OCI-LY7 (cell line): ENCODE measurements at regions not wholly inside any gene's neighbourhood (a gene's known extent, or its start where the extent isn't known, plus 50 kb on each side); places are given as distances from the start of the nearest gene placed in this dataset.

ENCODE experiments used
- BruUV-seq: library from RNA; stranded (reverse); fragments of 400-500 nt; replicated peaks from 2 replicates; lab custom pipeline; 2021; lab: Mats Ljungman, UMichigan
- CTCF ChIA-PET: fragments of 300-600 bp; sonication (Branson Sonifier 250); formaldehyde crosslinking; loops from one replicate; lab custom pipeline; 2022; ENCODE audit warnings: antibody characterized with exemption; ENCODE audit not compliant: unreplicated experiment; lab: Charles Lee
- POLR2A ChIA-PET: fragments of 300-600 bp; sonication (Branson Sonifier 250); formaldehyde crosslinking; loops from one replicate; lab custom pipeline; 2022; ENCODE audit warnings: antibody characterized with exemption; lab: Charles Lee
- DNase-seq: peaks from one replicate; pipeline ENCODE4 v3.0.0-alpha.2; 2015; ENCODE audit warnings: low spot score
- H2AFZ ChIP-seq: fragments of 200-600 bp; sonication (generic), shearing (Covaris generic); 2 replicates; pipeline ENCODE4 v1.6.1; 2014; ENCODE audit warnings: mild to moderate bottlenecking, antibody characterized with exemption, low read length, moderate library complexity
- H3K27ac ChIP-seq: fragments of 200-600 bp; sonication (generic); 2 replicates; pipeline ENCODE4 v1.5.1; 2014; ENCODE audit warnings: mixed run types, low read depth, mild to moderate bottlenecking, moderate library complexity, low read length, inconsistent platforms; ENCODE audit not compliant: poor library complexity, severe bottlenecking
- H3K36me3 ChIP-seq: fragments of 200-600 bp; sonication (generic); 2 replicates; pipeline ENCODE4 v1.6.1; 2014; ENCODE audit warnings: mild to moderate bottlenecking, antibody characterized with exemption, low read length, moderate library complexity, mixed read lengths; ENCODE audit not compliant: insufficient read depth
- H3K4me1 ChIP-seq: fragments of 200-600 bp; sonication (generic); 2 replicates; pipeline ENCODE4 v1.5.1; 2014; ENCODE audit warnings: mild to moderate bottlenecking, low read length; ENCODE audit not compliant: insufficient read depth, poor library complexity, severe bottlenecking
- H3K4me2 ChIP-seq: fragments of 200-600 bp; sonication (generic); 2 replicates; pipeline ENCODE4 v1.6.1; 2014; ENCODE audit warnings: mild to moderate bottlenecking, low read length
- H3K4me3 ChIP-seq: fragments of 200-600 bp; sonication (generic); 2 replicates; pipeline ENCODE4 v1.5.1; 2014; ENCODE audit warnings: mild to moderate bottlenecking, low read depth, low read length; ENCODE audit not compliant: poor library complexity, severe bottlenecking
- H3K79me2 ChIP-seq: fragments of 200-600 bp; sonication (generic); 2 replicates; pipeline ENCODE4 v1.6.1; 2016; ENCODE audit warnings: low read depth, mild to moderate bottlenecking, low read length, moderate library complexity, mixed read lengths; ENCODE audit not compliant: insufficient read depth
- H3K9me2 ChIP-seq: fragments of 200-600 bp; sonication (generic); 2 replicates; pipeline ENCODE4 v1.6.1; 2016; ENCODE audit warnings: mild to moderate bottlenecking, low read length, mixed read lengths; ENCODE audit not compliant: insufficient read depth
- H3K9me3 ChIP-seq: fragments of 200-600 bp; sonication (generic); 2 replicates; pipeline ENCODE4 v1.6.1; 2014; ENCODE audit warnings: mild to moderate bottlenecking, mixed run types, low read length, mixed read lengths
- H4K20me1 ChIP-seq: fragments of 200-600 bp; sonication (generic); 2 replicates; pipeline ENCODE4 v1.6.1; 2014; ENCODE audit warnings: mild to moderate bottlenecking, antibody characterized with exemption, low read length, moderate library complexity, mixed read lengths; ENCODE audit not compliant: insufficient read depth
- EZH2phosphoT487 ChIP-seq: fragments of 200-600 bp; sonication (generic); IDR thresholded peaks from 2 replicates; pipeline ENCODE4 v1.6.1; 2018; ENCODE audit warnings: low read depth, borderline replicate concordance, mild to moderate bottlenecking, mixed run types, antibody characterized with exemption, low read length, moderate library complexity, mixed read lengths
- intact Hi-C: fragments of 100-400 bp; cut with micrococcal nuclease; formaldehyde crosslinking; loops from one replicate; pipeline ENCODE4 v1.10.0; 2022; ENCODE audit not compliant: unreplicated experiment
- TF ChIP-seq, protein P1 (sequence below): fragments of 200-600 bp; sonication (generic); conservative IDR thresholded peaks from 2 replicates; pipeline ENCODE4 v1.5.1; 2014; ENCODE audit warnings: mild to moderate bottlenecking, antibody characterized with exemption, low read length, moderate library complexity, mixed read lengths

DNA sequence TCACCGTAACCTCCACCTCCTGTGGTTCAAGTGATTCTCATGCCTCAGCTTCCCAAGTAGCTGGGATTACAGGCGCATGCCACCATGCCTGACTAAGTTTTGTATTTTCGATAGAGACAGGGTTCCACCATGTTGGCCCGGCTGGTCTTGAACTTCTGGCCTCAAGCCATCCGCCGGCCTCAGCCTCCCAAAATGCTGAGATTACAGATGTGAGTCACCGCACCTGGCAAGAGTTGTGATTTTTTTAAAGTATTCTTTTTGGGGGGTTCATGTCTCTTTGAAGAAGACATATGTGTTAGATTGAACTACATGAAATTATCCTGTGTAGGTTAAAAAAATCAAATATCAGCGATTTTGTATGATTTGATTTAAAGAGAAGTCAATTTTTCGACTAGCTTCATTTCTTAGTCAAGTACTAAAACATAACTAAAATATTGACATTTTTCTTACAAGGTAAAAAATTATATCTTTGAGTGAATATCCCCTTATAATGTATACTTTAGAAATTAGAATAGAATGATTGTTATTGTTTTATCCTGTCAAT lies 60.3 kb upstream of the ANTXR2 start:
- no peaks in the 10 kb centered on the region for H3K36me3 ChIP-seq
- ChIA-PET CTCF (no interaction called here), POLR2A (no interaction called here)
- TF ChIP-seq, protein P1, sequence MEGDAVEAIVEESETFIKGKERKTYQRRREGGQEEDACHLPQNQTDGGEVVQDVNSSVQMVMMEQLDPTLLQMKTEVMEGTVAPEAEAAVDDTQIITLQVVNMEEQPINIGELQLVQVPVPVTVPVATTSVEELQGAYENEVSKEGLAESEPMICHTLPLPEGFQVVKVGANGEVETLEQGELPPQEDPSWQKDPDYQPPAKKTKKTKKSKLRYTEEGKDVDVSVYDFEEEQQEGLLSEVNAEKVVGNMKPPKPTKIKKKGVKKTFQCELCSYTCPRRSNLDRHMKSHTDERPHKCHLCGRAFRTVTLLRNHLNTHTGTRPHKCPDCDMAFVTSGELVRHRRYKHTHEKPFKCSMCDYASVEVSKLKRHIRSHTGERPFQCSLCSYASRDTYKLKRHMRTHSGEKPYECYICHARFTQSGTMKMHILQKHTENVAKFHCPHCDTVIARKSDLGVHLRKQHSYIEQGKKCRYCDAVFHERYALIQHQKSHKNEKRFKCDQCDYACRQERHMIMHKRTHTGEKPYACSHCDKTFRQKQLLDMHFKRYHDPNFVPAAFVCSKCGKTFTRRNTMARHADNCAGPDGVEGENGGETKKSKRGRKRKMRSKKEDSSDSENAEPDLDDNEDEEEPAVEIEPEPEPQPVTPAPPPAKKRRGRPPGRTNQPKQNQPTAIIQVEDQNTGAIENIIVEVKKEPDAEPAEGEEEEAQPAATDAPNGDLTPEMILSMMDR, result no peak
- TF ChIP-seq EZH2phosphoT487, result no peak
- no peak for DNase-seq
- H3K9me2 ChIP-seq, result no peaks in the 10 kb centered on the region
- no peaks in the 10 kb centered on the region for H3K79me2 ChIP-seq
- no peak overlapping the region for H3K4me3 ChIP-seq
- no peak overlapping the region for H2AFZ ChIP-seq
- H3K9me3 ChIP-seq, result no peaks in the 10 kb centered on the region
- no TSS peak for BruUV-seq
- H3K4me2 ChIP-seq, result no peak overlapping the region
- no peak overlapping the region for H3K27ac ChIP-seq
- H4K20me1 ChIP-seq, result no peaks in the 10 kb centered on the region
- intact Hi-C loops, result no loop called here
- no peaks in the 10 kb centered on the region for H3K4me1 ChIP-seq

DNA sequence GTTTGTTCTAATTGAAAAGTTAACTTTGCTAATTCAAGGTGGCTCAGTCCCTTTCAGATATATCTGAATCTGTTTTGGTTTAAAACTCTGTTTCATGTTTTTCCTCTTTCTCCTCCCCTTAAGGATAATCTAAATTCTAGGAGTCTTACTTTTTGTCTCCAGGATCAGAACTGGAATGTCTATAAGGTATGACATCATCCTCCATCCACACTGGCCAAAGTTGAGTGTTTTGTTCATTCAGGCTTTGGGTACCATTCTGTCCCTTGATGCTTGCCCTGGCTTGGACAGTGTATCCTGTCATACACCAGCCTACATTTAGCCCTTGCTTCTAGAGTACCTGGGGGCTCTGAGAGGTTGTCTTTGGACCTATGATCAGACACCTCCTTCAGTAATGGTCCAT lies 56.8 kb upstream of the ANTXR2 start:
- H3K9me3 ChIP-seq, result no peaks in the 10 kb centered on the region
- POLR2A ChIA-PET, result no interaction called here

DNA sequence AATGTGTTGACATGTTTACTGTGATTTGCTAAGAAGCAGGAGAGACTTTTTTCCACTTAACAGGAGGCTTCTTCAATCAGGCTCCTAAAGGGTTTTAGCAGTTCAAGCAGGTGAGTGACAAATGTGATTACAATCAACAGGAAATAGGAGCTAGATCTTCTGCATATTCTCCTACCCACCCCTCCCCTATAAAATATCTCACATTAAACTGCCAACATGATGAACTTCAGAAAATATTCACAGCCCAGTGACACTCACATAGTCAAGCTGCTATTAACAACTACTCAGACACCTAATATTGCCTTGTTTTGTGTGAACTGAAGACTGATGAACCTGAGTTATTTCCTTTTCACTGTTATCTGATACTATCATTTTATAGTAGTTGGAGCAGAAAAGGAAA lies 55.9 kb upstream of the ANTXR2 start:
- no peak overlapping the region for H2AFZ ChIP-seq
- CTCF ChIA-PET, result no interaction called here

More for the DNA sequence above, 56.8 kb upstream of the ANTXR2 start:
- intact Hi-C loops, result no loop called here
- Histone ChIP-seq H3K79me2 (no peaks in the 10 kb centered on the region), H3K9me2 (no peaks in the 10 kb centered on the region), H2AFZ (no peak overlapping the region), H3K4me1 (no peaks in the 10 kb centered on the region), H4K20me1 (no peaks in the 10 kb centered on the region), H3K27ac (no peak overlapping the region), H3K4me3 (no peak overlapping the region), H3K36me3 (no peaks in the 10 kb centered on the region), H3K4me2 (no peak overlapping the region)
- no peak for DNase-seq
- no TSS peak for BruUV-seq
- CTCF ChIA-PET, result no interaction called here
- TF ChIP-seq EZH2phosphoT487, result no peak
- TF ChIP-seq, protein P1, result no peak

More for the DNA sequence above, 55.9 kb upstream of the ANTXR2 start:
- H3K4me2 ChIP-seq, result no peak overlapping the region
- H3K9me2 ChIP-seq, result no peaks in the 10 kb centered on the region
- H3K4me3 ChIP-seq, result no peak overlapping the region
- no peaks in the 10 kb centered on the region for H3K9me3 ChIP-seq
- no peak for DNase-seq
- POLR2A ChIA-PET, result no interaction called here
- no peak for TF ChIP-seq EZH2phosphoT487
- TF ChIP-seq, protein P1, result no peak
- no peaks in the 10 kb centered on the region for H3K79me2 ChIP-seq
- H3K4me1 ChIP-seq, result no peaks in the 10 kb centered on the region
- no peaks in the 10 kb centered on the region for H4K20me1 ChIP-seq
- BruUV-seq, result no TSS peak
- intact Hi-C loops, result no loop called here
- no peak overlapping the region for H3K27ac ChIP-seq
- H3K36me3 ChIP-seq, result no peaks in the 10 kb centered on the region
